ENCODE measurements at regions not wholly inside any gene's neighbourhood (a gene's known extent, or its start where the extent isn't known, plus 50 kb on each side); places are given as distances from the start of the nearest gene placed in this dataset.

GRCh38 chr9:105979290-105979689, 284.9 kb downstream of the TMEM38B start:
- no peak overlapping the region for H3K4me3 ChIP-seq (ENCODE audit: low read depth, low read length)
- Mint-ChIP-seq H3K27ac (ENCODE audit: unreplicated experiment) (no peak overlapping the region), H3K4me1 (ENCODE audit: low read depth, unreplicated experiment) (no peaks in the 10 kb centered on the region), H3K36me3 (ENCODE audit: insufficient read depth, unreplicated experiment) (no peaks in the 10 kb centered on the region), H3K4me3 (ENCODE audit: unreplicated experiment) (no peak overlapping the region), H3K27me3 (ENCODE audit: insufficient read depth, unreplicated experiment) (no peaks in the 10 kb centered on the region), H3K9me3 (ENCODE audit: unreplicated experiment) (no peaks in the 10 kb centered on the region)
- BruUV-seq (replicated peaks) = no TSS peak
- no peak for DNase-seq
- ChIA-PET CTCF (no interaction called here), POLR2A (no interaction called here)
- H3K36me3 ChIP-seq (ENCODE audit: control insufficient read depth, insufficient read depth, low read length) = no peaks in the 10 kb centered on the region
- H3K4me1 ChIP-seq = no peaks in the 10 kb centered on the region
- TF ChIP-seq CTCF (IDR thresholded peaks at IDR 0.05; ENCODE audit: insufficient read depth in 1 of 2, low read depth in 1 of 2, low read length in 1 of 2, severe bottlenecking in 1 of 2, unreplicated experiment in 1 of 2) = no peak
- 0 out of 2 replicates have a peak, but pooled peaks cover 4% of the 10 kb centered on the region for H3K9me3 ChIP-seq
- no peaks in the 10 kb centered on the region for H3K27me3 ChIP-seq (replicated peaks; ENCODE audit: control insufficient read depth, insufficient read depth, low read length)
- intact Hi-C loops (cut with micrococcal nuclease; ENCODE audit: unreplicated experiment) = no loop called here

GRCh38 chr9:105984714-105985113, 290.4 kb downstream of the TMEM38B start:
- no peaks in the 10 kb centered on the region for H3K4me1 ChIP-seq
- POLR2A ChIA-PET = no interaction called here
- BruUV-seq (replicated peaks) = no TSS peak
- 0 out of 2 replicates have a peak, but pooled peaks cover 4% of the 10 kb centered on the region for H3K9me3 ChIP-seq
- H3K36me3 Mint-ChIP-seq (ENCODE audit: insufficient read depth, unreplicated experiment) = no peaks in the 10 kb centered on the region
- no peaks in the 10 kb centered on the region for H3K36me3 ChIP-seq (ENCODE audit: control insufficient read depth, insufficient read depth, low read length)
- no peaks in the 10 kb centered on the region for H3K9me3 Mint-ChIP-seq (ENCODE audit: unreplicated experiment)
- no peak overlapping the region for H3K4me3 ChIP-seq (ENCODE audit: low read depth, low read length)
- CTCF ChIA-PET = interaction anchor here (1.1 kb wide), 1 partner anchor 83 kb away, joined by 3 read pairs; no protein-coding TSS in a partner anchor
- intact Hi-C loops (cut with micrococcal nuclease; ENCODE audit: unreplicated experiment) = no loop called here
- no peak for TF ChIP-seq CTCF (IDR thresholded peaks at IDR 0.05; ENCODE audit: insufficient read depth in 1 of 2, low read depth in 1 of 2, low read length in 1 of 2, severe bottlenecking in 1 of 2, unreplicated experiment in 1 of 2)
- H3K27ac Mint-ChIP-seq (ENCODE audit: unreplicated experiment) = no peak overlapping the region
- no peaks in the 10 kb centered on the region for H3K4me1 Mint-ChIP-seq (ENCODE audit: low read depth, unreplicated experiment)
- no peak overlapping the region for H3K4me3 Mint-ChIP-seq (ENCODE audit: unreplicated experiment)
- H3K27me3 Mint-ChIP-seq (ENCODE audit: insufficient read depth, unreplicated experiment) = no peaks in the 10 kb centered on the region
- DNase-seq = no peak
- H3K27me3 ChIP-seq (replicated peaks; ENCODE audit: control insufficient read depth, insufficient read depth, low read length) = no peaks in the 10 kb centered on the region

- ChIA-PET CTCF (no interaction called here), POLR2A (no interaction called here)
- H3K9me3 Mint-ChIP-seq (ENCODE audit: unreplicated experiment) = no peaks in the 10 kb centered on the region
- H3K4me1 ChIP-seq = no peaks in the 10 kb centered on the region
- no peaks in the 10 kb centered on the region for H3K9me3 ChIP-seq
- H3K27me3 ChIP-seq (replicated peaks; ENCODE audit: control insufficient read depth, insufficient read depth, low read length) = no peaks in the 10 kb centered on the region
- no peak overlapping the region for H3K4me3 ChIP-seq (ENCODE audit: low read depth, low read length)
- no peaks in the 10 kb centered on the region for H3K36me3 Mint-ChIP-seq (ENCODE audit: insufficient read depth, unreplicated experiment)
- H3K27ac Mint-ChIP-seq (ENCODE audit: unreplicated experiment) = no peak overlapping the region
- no peaks in the 10 kb centered on the region for H3K4me1 Mint-ChIP-seq (ENCODE audit: low read depth, unreplicated experiment)
- H3K36me3 ChIP-seq (ENCODE audit: control insufficient read depth, insufficient read depth, low read length) = no peaks in the 10 kb centered on the region
- TF ChIP-seq CTCF (IDR thresholded peaks at IDR 0.05; ENCODE audit: insufficient read depth in 1 of 2, low read depth in 1 of 2, low read length in 1 of 2, severe bottlenecking in 1 of 2, unreplicated experiment in 1 of 2) = no peak
- intact Hi-C loops (cut with micrococcal nuclease; ENCODE audit: unreplicated experiment) = no loop called here
- no TSS peak for BruUV-seq (replicated peaks)
- H3K4me3 Mint-ChIP-seq (ENCODE audit: unreplicated experiment) = no peak overlapping the region
- no peak for DNase-seq
- no peaks in the 10 kb centered on the region for H3K27me3 Mint-ChIP-seq (ENCODE audit: insufficient read depth, unreplicated experiment)
Measured at GRCh38 chr9:105993116-105993854, 298.9 kb downstream of the TMEM38B start.
